Testis (tissue), 2 donors: ENCODE measurements at regions not wholly inside any gene's neighbourhood (a gene's known extent, or its start where the extent isn't known, plus 50 kb on each side); places are given as distances from the start of the nearest gene placed in this dataset.

Source experiments
- DNase-seq: peaks from one replicate; pipeline ENCODE4 v3.0.0-alpha.2; 2019
- H3K27ac ChIP-seq, 2 donors: fragments of 200-600 bp; sonication (generic); one replicate each; pipeline ENCODE4 v1.5.1; 2019
- H3K27me3 ChIP-seq: fragments of 200-600 bp; sonication (generic); one replicate; pipeline ENCODE4 v1.5.1; 2019
- H3K36me3 ChIP-seq: fragments of 200-600 bp; sonication (generic); one replicate; pipeline ENCODE4 v1.5.1; 2017; ENCODE audit warnings: low read depth; ENCODE audit errors: missing control alignments
- H3K4me1 ChIP-seq: fragments of 200-600 bp; sonication (generic); one replicate; pipeline ENCODE4 v1.5.1; 2019
- H3K4me3 ChIP-seq, 2 donors: fragments of 200-600 bp; sonication (generic); one replicate each; pipeline ENCODE4 v1.5.1; 2017 to 2019
- H3K9me3 ChIP-seq: fragments of 200-600 bp; sonication (generic); one replicate; pipeline ENCODE4 v1.5.1; 2017
- POLR2A ChIP-seq: fragments of 450-650 bp; IDR thresholded peaks from one replicate; pipeline ENCODE4 v1.6.1; 2017; ENCODE audit warnings: antibody characterized with exemption, mild to moderate bottlenecking, moderate library complexity
- WGBS, 2 donors: methylation state at CpG; one replicate each; pipeline ENCODE4 v1.1.5; 2018; 5-methylcytosine and 5-hydroxymethylcytosine counted together
- intact Hi-C: fragments of 100-400 bp; cut with DNase I; formaldehyde crosslinking; loops from one replicate; pipeline ENCODE4 v1.15.1; 2023; ENCODE audit warnings: low total_unique reads
- TF ChIP-seq, protein P1 (sequence below), 3 experiments: fragments of 450-650 bp in 2 of 3; fragments of 200-600 bp in 1 of 3; sonication (generic) in 1 of 3; IDR thresholded peaks; one replicate each; pipeline ENCODE4 v1.5.1; 2016 to 2019; ENCODE audit warnings: antibody characterized with exemption in 3 of 3, mild to moderate bottlenecking in 2 of 3, moderate library complexity in 1 of 3

DNA sequence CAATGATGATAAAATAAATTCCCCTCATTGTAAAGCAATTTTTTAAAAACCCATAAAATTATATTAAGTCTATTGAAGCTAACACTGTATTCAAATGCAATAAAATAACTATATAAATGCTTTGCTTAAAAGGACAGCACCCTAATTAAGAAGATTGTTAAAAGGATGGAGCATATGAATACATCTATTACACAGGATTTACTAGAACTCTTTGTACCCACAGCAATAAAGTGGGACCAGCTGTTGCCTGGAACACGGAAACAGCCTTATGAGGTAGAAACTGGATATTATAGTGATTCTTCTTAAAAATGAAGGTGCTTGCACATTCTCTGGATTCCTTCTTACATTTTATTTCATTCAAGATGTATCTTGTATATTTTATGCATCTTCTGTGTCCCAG lies 298.7 kb upstream of the KLF3 start:
- peak; percentile 24 for DNase-seq
- no peak overlapping the region for H3K4me3 ChIP-seq
- H3K4me1 ChIP-seq = peaks cover 8% of the 10 kb centered on the region
- WGBS, 2 donors = 53 to 58% methylated on average over 1 of the region's 1 CpG
- H3K27me3 ChIP-seq = no peaks in the 10 kb centered on the region
- intact Hi-C loops = no loop called here
- H3K9me3 ChIP-seq = no peaks in the 10 kb centered on the region
- no peak overlapping the region for H3K27ac ChIP-seq
- TF ChIP-seq, protein P1, sequence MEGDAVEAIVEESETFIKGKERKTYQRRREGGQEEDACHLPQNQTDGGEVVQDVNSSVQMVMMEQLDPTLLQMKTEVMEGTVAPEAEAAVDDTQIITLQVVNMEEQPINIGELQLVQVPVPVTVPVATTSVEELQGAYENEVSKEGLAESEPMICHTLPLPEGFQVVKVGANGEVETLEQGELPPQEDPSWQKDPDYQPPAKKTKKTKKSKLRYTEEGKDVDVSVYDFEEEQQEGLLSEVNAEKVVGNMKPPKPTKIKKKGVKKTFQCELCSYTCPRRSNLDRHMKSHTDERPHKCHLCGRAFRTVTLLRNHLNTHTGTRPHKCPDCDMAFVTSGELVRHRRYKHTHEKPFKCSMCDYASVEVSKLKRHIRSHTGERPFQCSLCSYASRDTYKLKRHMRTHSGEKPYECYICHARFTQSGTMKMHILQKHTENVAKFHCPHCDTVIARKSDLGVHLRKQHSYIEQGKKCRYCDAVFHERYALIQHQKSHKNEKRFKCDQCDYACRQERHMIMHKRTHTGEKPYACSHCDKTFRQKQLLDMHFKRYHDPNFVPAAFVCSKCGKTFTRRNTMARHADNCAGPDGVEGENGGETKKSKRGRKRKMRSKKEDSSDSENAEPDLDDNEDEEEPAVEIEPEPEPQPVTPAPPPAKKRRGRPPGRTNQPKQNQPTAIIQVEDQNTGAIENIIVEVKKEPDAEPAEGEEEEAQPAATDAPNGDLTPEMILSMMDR (IDR thresholded peaks at IDR 0.05) = no peak
- TF ChIP-seq POLR2A = no peak
- no peaks in the 10 kb centered on the region for H3K36me3 ChIP-seq

DNA sequence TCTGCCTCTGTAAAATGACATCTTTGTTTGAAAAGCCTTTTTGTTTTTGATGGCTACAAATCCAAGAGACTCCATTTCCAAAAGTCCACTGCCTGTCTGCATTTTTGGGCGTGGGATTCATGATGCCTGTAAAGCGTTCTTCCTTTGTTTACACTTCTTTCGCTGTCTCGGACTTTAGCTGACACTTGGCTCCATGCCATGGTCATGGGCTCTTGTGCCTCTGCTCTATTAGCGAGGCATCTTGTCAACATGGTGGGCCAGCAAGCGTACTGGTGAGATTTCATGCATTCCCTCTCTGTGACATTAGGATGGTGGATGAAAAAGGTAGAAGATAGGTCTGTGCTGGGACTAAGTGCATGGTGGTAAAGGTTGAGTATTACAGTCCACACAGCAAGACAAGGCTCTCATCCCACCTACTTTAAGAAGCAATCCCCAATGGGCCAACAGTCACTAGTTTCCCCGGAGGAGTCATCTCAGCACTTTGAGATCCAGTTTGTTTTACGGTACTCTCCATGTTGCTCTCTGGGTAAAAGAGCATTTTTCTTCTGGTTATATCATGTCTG lies 298.2 kb upstream of the KLF3 start:
- Histone ChIP-seq H3K4me1 (peaks cover 8% of the 10 kb centered on the region), H3K4me3 (no peak overlapping the region), H3K9me3 (no peaks in the 10 kb centered on the region), H3K36me3 (no peaks in the 10 kb centered on the region), H3K27ac (peak overlapping the region in 1 of 2 donors; percentile 9), H3K27me3 (no peaks in the 10 kb centered on the region)
- 59 to 65% methylated on average over 8 of the region's 8 CpGs for WGBS, 2 donors
- DNase-seq = no peak
- intact Hi-C loops = no loop called here
- TF ChIP-seq POLR2A = no peak
- TF ChIP-seq, protein P1 (IDR thresholded peaks at IDR 0.05) = no peak

DNA sequence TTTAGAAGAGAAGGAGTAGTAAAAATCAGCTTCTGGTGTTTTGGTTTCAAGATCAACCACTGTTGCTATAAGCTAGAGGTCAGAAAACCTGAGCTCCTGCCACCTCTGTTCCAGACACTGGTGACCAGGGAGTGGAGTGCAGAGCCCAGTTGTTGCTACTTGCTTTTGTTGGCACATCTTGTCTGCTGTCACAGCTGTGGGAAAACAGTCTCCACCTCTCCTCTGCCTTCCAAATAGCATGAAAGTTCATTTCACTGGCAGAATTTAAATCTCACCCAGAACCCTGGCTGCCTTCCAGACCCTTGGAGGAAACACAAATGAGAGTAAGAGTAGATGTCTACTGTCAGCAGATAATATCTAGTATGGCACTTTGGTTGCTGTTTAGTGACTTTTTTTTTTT lies 297.5 kb upstream of the KLF3 start:
- DNase-seq = no peak
- no peaks in the 10 kb centered on the region for H3K36me3 ChIP-seq
- peak overlapping the region in 1 of 2 donors; percentile 9 for H3K27ac ChIP-seq
- TF ChIP-seq, protein P1 (IDR thresholded peaks at IDR 0.05) = no peak
- no peak for TF ChIP-seq POLR2A
- H3K4me3 ChIP-seq = no peak overlapping the region
- peaks cover 8% of the 10 kb centered on the region for H3K4me1 ChIP-seq
- intact Hi-C loops = no loop called here
- H3K9me3 ChIP-seq = no peaks in the 10 kb centered on the region
- H3K27me3 ChIP-seq = no peaks in the 10 kb centered on the region

DNA sequence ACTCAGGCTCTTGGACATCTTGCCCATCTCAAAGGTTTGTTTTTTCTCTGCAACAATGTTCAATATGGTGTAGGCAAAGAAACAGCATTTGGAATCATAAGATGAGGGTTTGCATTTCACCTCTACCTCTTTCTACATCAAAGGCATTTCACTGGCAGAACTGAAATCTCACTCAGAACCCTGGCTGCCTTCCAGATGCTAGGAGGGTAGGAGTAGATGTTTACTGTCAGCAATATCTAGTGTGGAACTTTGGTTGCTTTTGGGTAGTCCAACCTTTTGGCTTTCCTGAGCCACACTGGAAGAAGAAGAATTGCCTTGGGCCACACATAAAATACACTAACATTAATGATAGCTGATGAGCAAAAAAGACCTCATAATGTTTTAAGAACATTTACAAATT lies 297.0 kb upstream of the KLF3 start:
- Histone ChIP-seq H3K36me3 (no peaks in the 10 kb centered on the region), H3K27ac (no peak overlapping the region), H3K9me3 (no peaks in the 10 kb centered on the region), H3K27me3 (no peaks in the 10 kb centered on the region), H3K4me3 (no peak overlapping the region), H3K4me1 (peaks cover 4% of the 10 kb centered on the region)
- no peak for DNase-seq
- TF ChIP-seq, protein P1 (IDR thresholded peaks at IDR 0.05) = no peak
- TF ChIP-seq POLR2A = no peak
- intact Hi-C loops = no loop called here

DNA sequence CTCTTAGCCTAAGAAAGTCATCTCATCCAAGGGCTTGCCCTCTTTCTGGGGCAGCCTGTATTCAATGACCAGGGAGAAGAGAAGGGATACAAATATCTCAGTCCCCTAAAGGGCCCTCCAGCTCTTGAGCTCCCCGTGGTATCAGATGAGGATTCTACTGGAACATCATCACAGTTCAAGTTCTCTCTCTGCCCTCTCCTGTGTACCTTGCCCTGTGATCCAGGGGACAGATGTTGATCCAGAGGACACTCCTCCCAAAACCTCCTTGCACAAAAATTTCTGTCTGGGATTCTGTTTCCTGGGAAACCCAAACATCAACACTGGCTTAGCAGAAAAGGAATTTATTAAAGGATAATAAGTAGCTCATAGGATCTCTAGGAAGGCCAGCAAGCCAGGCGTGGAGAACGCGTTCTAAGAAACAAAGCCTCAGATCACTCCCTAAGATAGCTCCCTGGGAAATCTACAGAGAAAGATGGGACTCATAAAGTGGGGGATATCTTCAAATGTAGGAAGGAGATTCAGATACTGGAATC lies 296.3 kb upstream of the KLF3 start:
- Histone ChIP-seq H3K4me3 (no peak overlapping the region), H3K9me3 (no peaks in the 10 kb centered on the region), H3K27me3 (no peaks in the 10 kb centered on the region), H3K36me3 (no peaks in the 10 kb centered on the region), H3K4me1 (peaks cover 4% of the 10 kb centered on the region), H3K27ac (no peak overlapping the region)
- TF ChIP-seq, protein P1 (IDR thresholded peaks at IDR 0.05) = no peak
- no peak for TF ChIP-seq POLR2A
- 56 to 70% methylated on average over 4 of the region's 4 CpGs for WGBS, 2 donors
- DNase-seq = no peak
- intact Hi-C loops = no loop called here
